ENCODE measurements at regions not wholly inside any gene's neighbourhood (a gene's known extent, or its start where the extent isn't known, plus 50 kb on each side); places are given as distances from the start of the nearest gene placed in this dataset.
"Not testable (repeated sequence)": the region's sequence is repeated elsewhere in the genome, so short reads cannot be mapped to it uniquely, and the experiment has no call there.

DNA sequence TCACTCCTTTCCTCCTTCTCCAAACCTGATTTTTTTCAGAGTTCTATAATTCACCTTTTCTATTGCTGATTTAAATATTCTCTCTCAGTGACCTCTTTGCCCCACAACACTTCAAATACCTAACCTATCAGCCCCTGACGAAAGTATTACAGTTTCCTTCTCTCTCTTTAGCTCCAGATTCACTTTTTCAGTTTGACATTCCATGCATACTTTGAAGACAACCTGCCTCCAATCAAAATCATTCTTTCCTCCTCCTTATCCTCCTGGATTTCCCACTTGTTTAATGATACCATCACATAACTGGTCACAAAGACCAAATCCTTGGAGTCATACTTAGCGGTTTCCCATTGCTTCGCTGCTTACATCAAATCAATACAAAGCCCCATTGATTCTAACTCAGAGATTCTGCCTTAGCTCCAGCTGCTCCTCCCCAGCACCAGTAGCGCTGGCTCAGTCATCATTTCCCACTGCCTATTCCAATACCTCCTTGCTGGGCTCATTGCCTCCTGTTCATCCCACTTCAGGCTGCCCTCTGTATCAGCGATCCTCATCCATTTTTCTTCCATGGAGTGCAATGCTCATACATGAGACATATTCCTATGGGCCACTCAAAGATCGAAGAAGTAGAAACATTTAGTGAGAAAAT, 240.1 kb downstream of the ZNF92 start:
- H3K4me3 ChIP-seq, H3K27ac ChIP-seq: not testable (repeated sequence)

- H3K4me3 ChIP-seq, H3K27ac ChIP-seq: not testable (repeated sequence)
Measured at GRCh38 chr7:65616111-65616510, 242.5 kb downstream of the ZNF92 start.

DNA sequence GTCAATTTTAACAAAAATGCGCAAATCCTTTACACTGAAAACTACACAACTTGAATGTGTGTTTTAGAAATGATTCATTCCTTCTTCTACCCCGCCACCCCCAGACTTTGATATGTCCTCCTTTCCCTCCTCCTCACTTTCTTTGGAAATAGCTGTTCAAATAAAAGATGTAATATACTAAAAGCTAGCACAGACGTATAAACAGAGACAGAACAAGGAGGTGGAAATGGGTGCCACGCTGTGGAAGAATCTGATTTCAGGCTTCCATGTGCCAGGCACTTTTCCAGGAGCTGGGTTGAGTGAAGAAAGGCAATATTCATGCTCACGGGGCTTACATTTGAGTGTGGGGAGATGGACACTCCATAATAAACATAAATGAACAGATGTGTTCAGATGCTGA, 246.6 kb downstream of the ZNF92 start:
- not testable (repeated sequence) for H3K4me3 ChIP-seq, H3K27ac ChIP-seq

DNA sequence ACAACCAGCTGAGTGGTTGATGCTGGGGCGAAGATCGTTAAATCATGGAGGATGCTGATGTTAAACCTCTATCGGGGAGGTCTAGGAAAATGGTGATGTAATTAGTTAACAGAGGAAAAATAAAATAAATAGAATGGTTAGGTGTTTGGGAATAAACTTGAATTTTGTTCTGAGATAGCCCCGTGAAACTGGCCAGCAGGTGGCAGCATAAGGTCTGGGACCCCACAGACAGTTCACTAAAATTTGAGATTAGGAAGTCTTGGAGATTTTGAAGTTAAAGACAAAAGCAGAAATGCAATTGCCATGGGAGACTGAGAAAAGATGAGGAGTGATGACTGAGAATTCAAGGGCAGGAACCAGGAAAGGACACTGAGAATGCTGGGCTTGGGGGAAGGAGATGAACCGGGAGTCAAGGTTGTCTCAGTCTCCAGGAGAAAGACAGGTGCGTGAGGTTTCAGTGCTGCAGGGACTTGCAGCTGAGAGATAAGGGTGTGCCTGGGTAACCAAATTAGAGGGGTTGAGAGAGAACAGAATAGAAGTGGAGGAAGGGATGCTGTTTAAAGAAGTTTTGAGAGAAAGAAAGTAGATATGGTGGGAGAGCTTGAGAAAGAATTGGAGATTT, 248.0 kb downstream of the ZNF92 start:
- not testable (repeated sequence) for H3K27ac ChIP-seq, H3K4me3 ChIP-seq

DNA sequence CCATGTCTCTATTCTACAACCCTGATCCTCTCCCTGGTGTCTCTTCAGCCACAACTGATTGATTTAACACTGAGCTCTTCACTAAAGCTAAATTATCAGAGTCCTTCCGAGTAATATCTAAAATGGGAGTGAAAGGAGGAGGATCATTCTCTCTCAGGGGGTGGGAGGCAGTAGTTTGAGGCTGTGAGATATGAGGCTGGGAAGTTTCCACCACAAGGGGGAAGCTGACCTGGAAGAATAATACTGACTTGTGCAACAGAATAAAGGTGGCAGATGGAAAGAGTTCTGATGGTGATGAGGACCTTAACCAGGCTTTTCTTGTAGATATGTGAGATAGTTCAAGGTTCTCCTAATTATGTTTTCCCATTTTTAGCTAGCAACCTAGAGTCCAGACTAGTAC, 241.6 kb upstream of the VKORC1L1 start:
- not testable (repeated sequence) for H3K4me3 ChIP-seq, H3K27ac ChIP-seq

DNA sequence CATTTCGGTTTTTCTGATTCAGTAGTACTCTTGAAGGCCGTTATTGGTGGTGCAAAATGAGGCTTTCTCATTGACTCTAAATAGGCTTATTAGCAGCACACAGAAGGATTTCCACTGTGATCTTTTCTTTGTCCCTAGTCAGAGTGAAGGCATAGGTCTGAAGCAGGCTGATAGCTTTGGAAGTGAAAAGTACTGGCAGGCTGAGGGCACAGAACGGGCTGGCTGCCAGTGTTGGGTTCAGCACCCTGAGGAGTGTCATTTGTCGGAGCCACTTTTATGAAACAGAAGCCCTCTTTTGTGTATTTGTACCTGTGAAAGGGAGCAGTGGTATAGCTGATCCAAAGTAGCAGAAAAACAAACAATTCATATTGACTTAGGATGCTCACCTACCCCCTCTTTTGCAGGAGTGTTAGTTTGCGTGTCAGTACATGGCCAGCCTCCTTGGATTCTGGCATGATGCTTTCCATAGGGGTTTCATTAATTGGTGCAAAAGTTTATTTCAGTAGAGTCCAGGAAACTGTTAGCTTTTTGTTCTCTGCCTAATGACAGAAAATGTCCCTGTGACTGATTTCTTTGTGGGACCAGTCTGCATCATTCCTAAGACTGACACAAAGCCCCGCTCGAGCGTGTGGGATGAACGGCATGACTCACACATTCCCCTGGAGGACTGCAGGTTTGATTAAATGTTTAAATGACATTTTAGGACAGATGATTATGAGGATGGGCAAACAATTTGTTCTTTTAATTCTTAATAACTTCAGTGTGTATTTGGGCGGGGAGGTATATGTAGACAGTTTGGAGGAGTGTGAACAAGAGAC, 239.1 kb upstream of the VKORC1L1 start:
- not testable (repeated sequence) for H3K27ac ChIP-seq, H3K4me3 ChIP-seq

DNA sequence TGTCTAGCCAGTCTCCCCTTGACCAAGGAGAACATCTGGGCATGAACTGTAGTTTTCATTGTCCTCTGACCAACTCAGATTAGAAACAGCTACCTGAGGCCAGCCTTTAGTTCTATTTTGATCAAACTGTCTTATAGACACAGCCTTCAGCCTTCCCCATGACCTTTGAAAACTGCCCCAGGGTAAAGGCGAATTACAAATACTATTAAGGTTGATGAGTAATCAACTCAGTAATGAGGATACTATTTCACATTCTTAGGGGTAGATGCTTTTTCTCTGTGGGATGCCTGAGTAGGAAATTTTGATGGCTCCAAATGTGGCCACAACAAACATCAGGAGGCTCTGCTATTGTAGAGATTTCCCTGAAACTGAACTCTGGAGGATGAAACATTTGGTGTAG, 234.0 kb upstream of the VKORC1L1 start:
- not testable (repeated sequence) for H3K27ac ChIP-seq, H3K4me3 ChIP-seq

DNA sequence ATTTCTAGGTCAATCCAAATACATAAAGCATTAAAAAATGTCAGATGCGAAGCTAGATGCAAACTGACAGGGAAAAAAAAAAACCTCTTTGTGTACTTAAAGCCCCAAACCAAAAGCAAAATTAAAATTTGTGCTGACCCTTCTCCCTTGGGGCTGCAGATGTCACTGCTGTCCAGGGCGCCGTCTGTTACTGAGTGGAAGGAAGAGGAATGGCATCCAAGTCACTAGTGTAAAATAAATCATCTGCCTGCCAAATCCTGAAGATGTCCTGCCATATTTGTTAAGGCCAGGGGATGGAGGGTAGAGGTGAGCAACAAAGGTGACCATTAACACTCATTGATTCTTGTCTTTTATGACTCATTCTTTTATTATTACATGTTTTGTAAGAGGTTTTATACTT, 233.2 kb upstream of the VKORC1L1 start:
- H3K27ac ChIP-seq, H3K4me3 ChIP-seq: not testable (repeated sequence)

DNA sequence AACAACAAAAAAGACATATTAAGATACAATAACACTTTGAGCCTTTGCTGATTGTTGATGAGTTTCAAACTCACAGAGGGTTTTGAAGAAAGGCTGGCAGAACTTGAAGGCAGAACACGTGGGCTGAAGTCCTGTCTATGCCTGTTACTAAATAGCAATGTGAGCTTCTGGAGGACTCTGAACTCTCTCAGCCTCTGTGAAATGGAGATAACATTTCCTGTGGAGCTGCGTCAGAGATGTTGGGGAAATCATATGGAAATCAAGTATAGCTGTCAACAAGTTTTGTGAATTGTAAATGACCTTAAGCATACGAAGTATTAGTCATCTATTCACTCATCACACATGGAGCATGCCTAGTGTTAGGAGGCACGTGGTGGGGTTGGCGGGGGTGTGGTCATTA, 229.4 kb upstream of the VKORC1L1 start:
- H3K27ac ChIP-seq, H3K4me3 ChIP-seq: not testable (repeated sequence)

GRCh38 chr7:65647153-65647964, 225.5 kb upstream of the VKORC1L1 start:
- H3K27ac ChIP-seq, H3K4me3 ChIP-seq: not testable (repeated sequence)

GRCh38 chr7:65651174-65651573, 221.7 kb upstream of the VKORC1L1 start:
- H3K4me3 ChIP-seq, H3K27ac ChIP-seq: not testable (repeated sequence)

- not testable (repeated sequence) for H3K4me3 ChIP-seq
Measured at GRCh38 chr7:65651826-65652592, 220.9 kb upstream of the VKORC1L1 start.

GRCh38 chr7:65652669-65653068, 220.2 kb upstream of the VKORC1L1 start:
- not testable (repeated sequence) for H3K27ac ChIP-seq, H3K4me3 ChIP-seq

More at GRCh38 chr7:65651826-65652592, 220.9 kb upstream of the VKORC1L1 start:
- H3K27ac ChIP-seq, result not testable (repeated sequence)

- H3K4me3 ChIP-seq, H3K27ac ChIP-seq: not testable (repeated sequence)
Measured at GRCh38 chr7:65656494-65657188, 216.2 kb upstream of the VKORC1L1 start.

DNA sequence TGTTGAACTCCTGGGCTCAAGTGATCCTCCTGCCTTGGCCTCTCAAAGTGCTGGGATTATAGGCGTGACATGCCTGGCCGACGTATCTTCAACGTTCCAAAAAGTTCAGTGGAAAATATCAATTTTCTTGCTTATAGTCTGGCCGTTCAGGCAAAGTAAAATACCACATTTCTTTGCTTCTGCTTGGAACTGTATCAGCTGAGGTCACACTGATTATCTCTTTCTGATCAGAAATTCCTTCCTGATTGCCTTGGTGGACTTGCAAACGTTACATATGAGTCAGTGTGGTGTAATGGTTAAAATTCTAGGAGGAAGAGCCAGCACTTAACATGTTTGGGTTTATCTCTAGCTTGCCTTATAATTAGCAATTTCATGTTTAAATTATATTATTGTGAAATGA, 189.5 kb upstream of the VKORC1L1 start:
- H3K4me3 ChIP-seq, H3K27ac ChIP-seq: not testable (repeated sequence)

GRCh38 chr7:65699026-65699714, 173.7 kb upstream of the VKORC1L1 start:
- H3K4me3 ChIP-seq, H3K27ac ChIP-seq: not testable (repeated sequence)

- H3K27ac ChIP-seq, result not testable (repeated sequence)
Measured at GRCh38 chr7:65699715-65700356, 173.0 kb upstream of the VKORC1L1 start.

More at GRCh38 chr7:65699715-65700356, 173.0 kb upstream of the VKORC1L1 start:
- H3K4me3 ChIP-seq, result not testable (repeated sequence)

Measured in skin epidermis (tissue), 12 donors.